ENCODE measurements at regions not wholly inside any gene's neighbourhood (a gene's known extent, or its start where the extent isn't known, plus 50 kb on each side); places are given as distances from the start of the nearest gene placed in this dataset.

GRCh38 chr2:22382479-22383169 is 1002.4 kb upstream of the KLHL29 start:
- TF ChIP-seq EZH2phosphoT487 (IDR thresholded peaks at IDR 0.05) (no peak), CTCF (IDR thresholded peaks at IDR 0.05) (no peak)
